H1 (cell line): ENCODE measurements at regions not wholly inside any gene's neighbourhood (a gene's known extent, or its start where the extent isn't known, plus 50 kb on each side); places are given as distances from the start of the nearest gene placed in this dataset.

Experiments used
- CHD2 ChIP-seq: IDR thresholded peaks from 2 replicates; pipeline ENCODE4 v1.6.1; 2012; ENCODE audit warnings: low read length, improper control_type of control experiment
- EGR1 ChIP-seq: IDR thresholded peaks from 2 replicates; pipeline ENCODE4 v1.6.1; 2011; ENCODE audit warnings: low read depth, low read length, borderline replicate concordance
- EP300 ChIP-seq, 2 experiments: IDR thresholded peaks; 1 replicate in 1 of 2; 2 replicates in 1 of 2; pipeline ENCODE4 v1.6.1; 2011 to 2012; ENCODE audit warnings: low read depth in 2 of 2, low read length in 2 of 2, mild to moderate bottlenecking in 2 of 2, borderline replicate concordance in 1 of 2, inconsistent platforms in 1 of 2, moderate library complexity in 1 of 2
- EZH2 ChIP-seq: fragments of 200-600 bp; sonication (generic); IDR thresholded peaks from 2 replicates; pipeline ENCODE4 v1.7.1; 2012; ENCODE audit warnings: low read depth, mild to moderate bottlenecking, moderate library complexity, low read length, inconsistent platforms; ENCODE audit not compliant: severe bottlenecking
- GABPA ChIP-seq: IDR thresholded peaks from 2 replicates; pipeline ENCODE4 v1.6.1; 2011; ENCODE audit warnings: mild to moderate bottlenecking, low read length, moderate library complexity, borderline replicate concordance; ENCODE audit not compliant: insufficient read depth
- HDAC2 ChIP-seq, 2 experiments: fragments of 300-600 bp in 1 of 2; sonication (generic) in 1 of 2; IDR thresholded peaks; 2 replicates each; pipeline ENCODE4 v1.6.1; 2011 to 2012; ENCODE audit warnings: low read depth in 2 of 2, low read length in 2 of 2, mild to moderate bottlenecking in 2 of 2, moderate library complexity in 2 of 2, borderline replicate concordance in 1 of 2, inconsistent platforms in 1 of 2
- KDM1A ChIP-seq: fragments of 200-600, 300-600 bp; sonication (generic); IDR thresholded peaks from 2 replicates; pipeline ENCODE4 v1.7.1; 2016; ENCODE audit warnings: mild to moderate bottlenecking, low read length, borderline replicate concordance
- POLR2A ChIP-seq, 2 experiments: IDR thresholded peaks; 1 replicate in 1 of 2; 2 replicates in 1 of 2; pipeline ENCODE4 v1.6.1; 2011; ENCODE audit warnings: low read depth in 2 of 2, low read length in 2 of 2, mild to moderate bottlenecking in 2 of 2; ENCODE audit errors: control extremely low read depth in 1 of 2
- POLR2AphosphoS5 ChIP-seq: IDR thresholded peaks from 2 replicates; pipeline ENCODE4 v1.6.1; 2011; ENCODE audit warnings: low read depth, low read length
- SIRT6 ChIP-seq: IDR thresholded peaks from one replicate; pipeline ENCODE4 v1.7.1; 2012; ENCODE audit warnings: low read length, inconsistent platforms
- TCF12 ChIP-seq: IDR thresholded peaks from 2 replicates; pipeline ENCODE4 v1.6.1; 2011; ENCODE audit warnings: low read depth, mild to moderate bottlenecking, low read length
- YY1 ChIP-seq: IDR thresholded peaks from 2 replicates; pipeline ENCODE4 v1.6.1; 2011; ENCODE audit warnings: low read depth, mild to moderate bottlenecking, low read length
- TF ChIP-seq, protein P1 (sequence below), 3 experiments: IDR thresholded peaks; 1 replicate in 2 of 3; 2 replicates in 1 of 3; pipeline versions ENCODE4 v1.5.1 to v1.6.1; 2011; ENCODE audit warnings: low read length in 3 of 3, mild to moderate bottlenecking in 3 of 3, inconsistent platforms in 2 of 3, low read depth in 1 of 3, moderate library complexity in 1 of 3; ENCODE audit not compliant: insufficient read depth in 1 of 3; ENCODE audit errors: control extremely low read depth in 1 of 3

GRCh38 chr14:73775339-73776193 is 61.4 kb upstream of the PNMA1 start:
- TF ChIP-seq GABPA (no peak), CHD2 (no peak), EZH2 (no peak), EGR1 (no peak), TCF12 (no peak), YY1 (no peak), KDM1A (no peak), SIRT6 (no peak), POLR2A (IDR thresholded peaks at IDR 0.05; ENCODE audit: control extremely low read depth in 1 of 2, low read depth in 2 of 2, low read length in 2 of 2) (no peak), HDAC2 (IDR thresholded peaks at IDR 0.05; ENCODE audit: borderline replicate concordance in 1 of 2, low read depth in 2 of 2, low read length in 2 of 2) (no peak), POLR2AphosphoS5 (no peak), EP300 (IDR thresholded peaks at IDR 0.05; ENCODE audit: borderline replicate concordance in 1 of 2, low read depth in 2 of 2, low read length in 2 of 2) (no peak)
- TF ChIP-seq, protein P1, sequence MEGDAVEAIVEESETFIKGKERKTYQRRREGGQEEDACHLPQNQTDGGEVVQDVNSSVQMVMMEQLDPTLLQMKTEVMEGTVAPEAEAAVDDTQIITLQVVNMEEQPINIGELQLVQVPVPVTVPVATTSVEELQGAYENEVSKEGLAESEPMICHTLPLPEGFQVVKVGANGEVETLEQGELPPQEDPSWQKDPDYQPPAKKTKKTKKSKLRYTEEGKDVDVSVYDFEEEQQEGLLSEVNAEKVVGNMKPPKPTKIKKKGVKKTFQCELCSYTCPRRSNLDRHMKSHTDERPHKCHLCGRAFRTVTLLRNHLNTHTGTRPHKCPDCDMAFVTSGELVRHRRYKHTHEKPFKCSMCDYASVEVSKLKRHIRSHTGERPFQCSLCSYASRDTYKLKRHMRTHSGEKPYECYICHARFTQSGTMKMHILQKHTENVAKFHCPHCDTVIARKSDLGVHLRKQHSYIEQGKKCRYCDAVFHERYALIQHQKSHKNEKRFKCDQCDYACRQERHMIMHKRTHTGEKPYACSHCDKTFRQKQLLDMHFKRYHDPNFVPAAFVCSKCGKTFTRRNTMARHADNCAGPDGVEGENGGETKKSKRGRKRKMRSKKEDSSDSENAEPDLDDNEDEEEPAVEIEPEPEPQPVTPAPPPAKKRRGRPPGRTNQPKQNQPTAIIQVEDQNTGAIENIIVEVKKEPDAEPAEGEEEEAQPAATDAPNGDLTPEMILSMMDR (IDR thresholded peaks at IDR 0.05; ENCODE audit: control extremely low read depth in 1 of 3, insufficient read depth in 1 of 3, low read depth in 1 of 3, low read length in 3 of 3) = no peak
